NCI-H524 treated with DMSO at 0.1 percent for 48 hours (cell line): ENCODE measurements at regions not wholly inside any gene's neighbourhood (a gene's known extent, or its start where the extent isn't known, plus 50 kb on each side); places are given as distances from the start of the nearest gene placed in this dataset.
"Not testable (repeated sequence)": the region's sequence is repeated elsewhere in the genome, so short reads cannot be mapped to it uniquely, and the experiment has no call there.

Experiments
- DNase-seq: peaks from one replicate; lab custom pipeline; 2025; lab: John Stamatoyannopoulos, UW

- DNase-seq: no peak
These were observed 94.5 kb upstream of the F13A1 start for GRCh38 chr6:6414931-6415330.

- DNase-seq: no peak
These were observed 97.0 kb upstream of the F13A1 start for GRCh38 chr6:6417475-6417874.

- DNase-seq: no peak
These were observed 98.0 kb upstream of the F13A1 start for GRCh38 chr6:6418421-6418820.

- DNase-seq: no peak
These were observed 99.6 kb upstream of the F13A1 start for GRCh38 chr6:6420107-6420506.

GRCh38 chr6:6434151-6434550 lies 113.7 kb upstream of the F13A1 start:
- DNase-seq: no peak

- no peak for DNase-seq
These were observed 114.3 kb upstream of the F13A1 start for GRCh38 chr6:6434723-6435122.

- DNase-seq: no peak
These were observed 115.9 kb upstream of the F13A1 start for GRCh38 chr6:6436366-6436765.

GRCh38 chr6:6436946-6437345 lies 116.5 kb upstream of the F13A1 start:
- DNase-seq: no peak

GRCh38 chr6:6438286-6438685 lies 117.8 kb upstream of the F13A1 start:
- no peak for DNase-seq

- DNase-seq: no peak
These were observed 119.3 kb upstream of the F13A1 start for GRCh38 chr6:6439778-6440177.

- no peak for DNase-seq
These were observed 131.5 kb upstream of the F13A1 start for GRCh38 chr6:6452002-6452401.

GRCh38 chr6:6453186-6453585 lies 132.7 kb upstream of the F13A1 start:
- DNase-seq: no peak

- no peak for DNase-seq
These were observed 133.2 kb upstream of the LY86 start for GRCh38 chr6:6455272-6455671.

- no peak for DNase-seq
These were observed 130.3 kb upstream of the LY86 start for GRCh38 chr6:6458172-6458571.

- DNase-seq: not testable (repeated sequence)
These were observed 128.6 kb upstream of the LY86 start for GRCh38 chr6:6459963-6460362.

GRCh38 chr6:6460416-6460815 lies 128.1 kb upstream of the LY86 start:
- DNase-seq: no peak

- DNase-seq: no peak
These were observed 127.4 kb upstream of the LY86 start for GRCh38 chr6:6461138-6461537.

GRCh38 chr6:6466967-6467761 lies 121.4 kb upstream of the LY86 start:
- no peak for DNase-seq

GRCh38 chr6:6469074-6469473 lies 119.4 kb upstream of the LY86 start:
- no peak for DNase-seq

- DNase-seq: no peak
These were observed 118.4 kb upstream of the LY86 start for GRCh38 chr6:6470123-6470522.

GRCh38 chr6:6471276-6471675 lies 117.2 kb upstream of the LY86 start:
- DNase-seq: no peak

GRCh38 chr6:6474170-6474920 lies 114.2 kb upstream of the LY86 start:
- no peak for DNase-seq

GRCh38 chr6:6479785-6480184 lies 108.7 kb upstream of the LY86 start:
- no peak for DNase-seq

- DNase-seq: no peak
These were observed 106.3 kb upstream of the LY86 start for GRCh38 chr6:6482256-6482655.
